Transverse colon (tissue), 4 donors: ENCODE measurements at regions not wholly inside any gene's neighbourhood (a gene's known extent, or its start where the extent isn't known, plus 50 kb on each side); places are given as distances from the start of the nearest gene placed in this dataset.
A peak's percentile ranks its signal among the peaks of the same experiment; 100 is the strongest.

Experiments used
- DNase-seq: peaks from one replicate; pipeline ENCODE4 v3.0.0-alpha.2; 2019
- H3K27ac ChIP-seq, 4 donors: fragments of 200-600 bp; sonication (generic); 2 replicates each; pipeline ENCODE4 v1.5.1; 2016 to 2018; ENCODE audit warnings: inconsistent platforms in 4 of 4
- H3K27me3 ChIP-seq: fragments of 200-600 bp; sonication (generic); 2 replicates; pipeline ENCODE4 v1.5.1; 2017; ENCODE audit warnings: inconsistent platforms
- H3K36me3 ChIP-seq, 4 donors: fragments of 200-600 bp; sonication (generic); 2 replicates each; pipeline ENCODE4 v1.5.1; 2017 to 2019; ENCODE audit warnings: inconsistent platforms in 4 of 4
- H3K4me1 ChIP-seq, 4 donors: fragments of 200-600 bp; sonication (generic); 2 replicates each; pipeline ENCODE4 v1.5.1; 2017 to 2020; ENCODE audit warnings: inconsistent platforms in 4 of 4
- H3K4me3 ChIP-seq, 4 donors: fragments of 200-600 bp; sonication (generic); 1 replicate in 1 of 4; 2 replicates in 3 of 4; pipeline versions ENCODE4 v1.5.1 to v1.6.1; 2017 to 2019; ENCODE audit warnings: inconsistent platforms in 4 of 4
- H3K9me3 ChIP-seq, 2 donors: fragments of 200-600 bp; sonication (generic); 2 replicates each; pipeline ENCODE4 v1.5.1; 2017 to 2019; ENCODE audit warnings: inconsistent platforms in 2 of 2
- EP300 ChIP-seq: sonication (generic); formaldehyde crosslinking; IDR thresholded peaks from one replicate; pipeline ENCODE4 v1.6.1; 2017; ENCODE audit warnings: antibody characterized with exemption, low read depth
- POLR2A ChIP-seq: fragments of 450-650 bp; IDR thresholded peaks from one replicate; pipeline ENCODE4 v1.6.1; 2016; ENCODE audit warnings: antibody characterized with exemption, mild to moderate bottlenecking, moderate library complexity
- POLR2AphosphoS5 ChIP-seq, 3 donors: sonication (generic); formaldehyde crosslinking; IDR thresholded peaks; one replicate each; pipeline ENCODE4 v1.6.1; 2016; ENCODE audit warnings: antibody characterized with exemption in 3 of 3
- WGBS, 2 donors: methylation state at CpG; one replicate each; pipeline ENCODE4 v1.1.5; 2018; ENCODE audit warnings: low coverage in 1 of 2; 5-methylcytosine and 5-hydroxymethylcytosine counted together
- in situ Hi-C, 4 donors: fragments of 200-750 bp; cut with MboI; loops; one replicate each; pipeline versions ENCODE4 v1.15.0 to v1.15.1; 2017; ENCODE audit warnings: low sequenced_read_pairs in 3 of 4, low pct_ligation_motif_present in 1 of 4, low pct_unique_long_range_greater_than_20kb in 1 of 4
- intact Hi-C: fragments of 100-400 bp; cut with DNase I; formaldehyde crosslinking; loops from one replicate; pipeline ENCODE4 v1.15.1; 2023; ENCODE audit warnings: low total_unique reads
- TF ChIP-seq, protein P1 (sequence below), 5 experiments: fragments of 200-600 bp in 3 of 5; fragments of 450-650 bp in 2 of 5; sonication (generic) in 3 of 5; IDR thresholded peaks; 1 replicate in 2 of 5; 2 replicates in 3 of 5; pipeline ENCODE4 v1.5.1; 2016 to 2017; ENCODE audit warnings: antibody characterized with exemption in 5 of 5, inconsistent platforms in 3 of 5, mild to moderate bottlenecking in 2 of 5, moderate library complexity in 1 of 5

- TF ChIP-seq, protein P1, sequence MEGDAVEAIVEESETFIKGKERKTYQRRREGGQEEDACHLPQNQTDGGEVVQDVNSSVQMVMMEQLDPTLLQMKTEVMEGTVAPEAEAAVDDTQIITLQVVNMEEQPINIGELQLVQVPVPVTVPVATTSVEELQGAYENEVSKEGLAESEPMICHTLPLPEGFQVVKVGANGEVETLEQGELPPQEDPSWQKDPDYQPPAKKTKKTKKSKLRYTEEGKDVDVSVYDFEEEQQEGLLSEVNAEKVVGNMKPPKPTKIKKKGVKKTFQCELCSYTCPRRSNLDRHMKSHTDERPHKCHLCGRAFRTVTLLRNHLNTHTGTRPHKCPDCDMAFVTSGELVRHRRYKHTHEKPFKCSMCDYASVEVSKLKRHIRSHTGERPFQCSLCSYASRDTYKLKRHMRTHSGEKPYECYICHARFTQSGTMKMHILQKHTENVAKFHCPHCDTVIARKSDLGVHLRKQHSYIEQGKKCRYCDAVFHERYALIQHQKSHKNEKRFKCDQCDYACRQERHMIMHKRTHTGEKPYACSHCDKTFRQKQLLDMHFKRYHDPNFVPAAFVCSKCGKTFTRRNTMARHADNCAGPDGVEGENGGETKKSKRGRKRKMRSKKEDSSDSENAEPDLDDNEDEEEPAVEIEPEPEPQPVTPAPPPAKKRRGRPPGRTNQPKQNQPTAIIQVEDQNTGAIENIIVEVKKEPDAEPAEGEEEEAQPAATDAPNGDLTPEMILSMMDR (IDR thresholded peaks at IDR 0.05): no peak
- TF ChIP-seq EP300: no peak
- TF ChIP-seq POLR2A: peak; percentile 52
- peak in 2 of 3 donors; percentile 76 to 79 for TF ChIP-seq POLR2AphosphoS5 (IDR thresholded peaks at IDR 0.05)
- Histone ChIP-seq H3K9me3 (no peaks in the 10 kb centered on the region), H3K36me3 (no peaks in the 10 kb centered on the region), H3K4me1 (peaks cover 34 to 58% (median 38%) of the 10 kb centered on the region in 4 donors), H3K27ac (peak overlapping the region; percentile 72 to 83 (median 80)), H3K27me3 (no peaks in the 10 kb centered on the region), H3K4me3 (no peak overlapping the region)
- in situ Hi-C loops: no loop called here
- 17 to 22% methylated on average over 4 to 5 of the region's 5 CpGs for WGBS, 2 donors
- intact Hi-C loops: no loop called here
- DNase-seq: peak; percentile 59
Observed at GRCh38 chr14:58749066-58749669, 111.4 kb downstream of the DACT1 start.

GRCh38 chr14:58750321-58751269, 112.8 kb downstream of the DACT1 start:
- Histone ChIP-seq H3K27me3 (no peaks in the 10 kb centered on the region), H3K4me1 (peaks cover 40 to 72% (median 50%) of the 10 kb centered on the region in 4 donors), H3K27ac (peak overlapping the region; percentile 72 to 83 (median 80)), H3K4me3 (no peak overlapping the region), H3K36me3 (no peaks in the 10 kb centered on the region), H3K9me3 (no peaks in the 10 kb centered on the region)
- WGBS, 2 donors: 0 to 56% methylated on average over 1 to 7 of the region's 9 CpGs
- in situ Hi-C loops (no loop called here), intact Hi-C loops (no loop called here)
- no peak for TF ChIP-seq POLR2AphosphoS5 (IDR thresholded peaks at IDR 0.05)
- no peak for TF ChIP-seq EP300
- TF ChIP-seq, protein P1 (IDR thresholded peaks at IDR 0.05): no peak
- no peak for TF ChIP-seq POLR2A
- peak; percentile 34 for DNase-seq

GRCh38 chr14:58751788-58752187, 114.0 kb downstream of the DACT1 start:
- no peak for DNase-seq
- intact Hi-C loops: no loop called here
- WGBS, 2 donors: 95% methylated on average over 5 of the region's 5 CpGs; no CpG with 5 or more reads in 1 of the 2 donors

More at GRCh38 chr14:58751788-58752187, 114.0 kb downstream of the DACT1 start:
- Histone ChIP-seq H3K4me1 (peaks cover 43 to 76% (median 56%) of the 10 kb centered on the region in 4 donors), H3K36me3 (no peaks in the 10 kb centered on the region), H3K9me3 (no peaks in the 10 kb centered on the region), H3K27me3 (no peaks in the 10 kb centered on the region), H3K27ac (peak overlapping the region; percentile 76 to 83 (median 80)), H3K4me3 (no peak overlapping the region)
- TF ChIP-seq POLR2A (no peak), POLR2AphosphoS5 (IDR thresholded peaks at IDR 0.05) (no peak), EP300 (no peak)
- TF ChIP-seq, protein P1 (IDR thresholded peaks at IDR 0.05): no peak
- in situ Hi-C loops: no loop called here
